SH-SY5Y (cell line): ENCODE measurements at regions not wholly inside any gene's neighbourhood (a gene's known extent, or its start where the extent isn't known, plus 50 kb on each side); places are given as distances from the start of the nearest gene placed in this dataset.

Experiments
- GATA2 ChIP-seq: IDR thresholded peaks from 2 replicates; pipeline ENCODE4 v1.6.1; 2011; ENCODE audit warnings: mild to moderate bottlenecking, low read depth, low read length
- GATA3 ChIP-seq: IDR thresholded peaks from 2 replicates; pipeline ENCODE4 v1.6.1; 2011; ENCODE audit warnings: low read depth, mild to moderate bottlenecking, low read length, moderate library complexity

- TF ChIP-seq GATA2, result no peak
- no peak for TF ChIP-seq GATA3
These were observed 59.6 kb upstream of the CDH13 start for GRCh38 chr16:82567175-82567574.

DNA sequence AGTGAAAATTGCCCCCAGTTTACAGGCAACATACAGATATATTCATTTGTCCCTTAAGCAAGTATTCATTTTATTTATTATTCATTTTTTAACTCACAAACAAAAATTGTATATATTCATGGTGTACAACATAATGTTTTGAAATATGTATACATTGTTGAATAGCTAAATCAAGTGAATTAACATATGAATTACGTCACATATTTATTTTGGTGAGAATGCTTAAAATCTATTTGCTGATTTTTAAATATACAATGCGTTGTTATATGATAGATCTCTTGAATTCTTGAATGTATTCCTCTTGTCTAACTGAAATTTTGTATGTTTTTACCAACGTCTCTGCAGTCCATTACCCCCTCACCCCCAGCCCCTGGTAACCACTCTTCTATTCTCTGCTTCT, 63.4 kb upstream of the CDH13 start:
- TF ChIP-seq GATA3, result no peak
- TF ChIP-seq GATA2, result no peak

DNA sequence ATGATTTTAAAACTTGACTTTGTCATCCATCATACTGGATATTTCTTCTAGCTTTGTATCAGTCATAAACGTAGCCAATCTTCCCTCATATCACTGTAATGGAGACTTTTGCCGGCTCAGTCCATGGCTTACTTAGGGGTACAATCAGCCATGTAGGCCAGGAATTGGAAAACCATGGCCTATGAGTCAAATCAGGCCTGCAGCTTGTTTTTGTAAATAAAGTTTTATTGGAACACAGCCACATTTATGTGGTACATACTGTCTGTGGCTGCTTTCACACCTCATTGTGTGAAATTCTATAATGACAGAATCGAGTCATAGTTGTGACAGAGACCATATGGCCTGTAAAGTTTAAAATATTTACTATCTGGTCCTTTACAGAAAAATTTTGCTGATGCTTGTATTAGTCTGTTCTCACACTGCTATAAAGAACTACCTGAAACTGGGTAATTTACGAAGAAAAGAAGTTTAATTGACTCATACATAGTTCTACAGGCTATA, 64.5 kb upstream of the CDH13 start:
- TF ChIP-seq GATA2, result no peak
- no peak for TF ChIP-seq GATA3

- TF ChIP-seq GATA2 (no peak), GATA3 (no peak)
These were observed 65.9 kb upstream of the CDH13 start for GRCh38 chr16:82560805-82561325.

- TF ChIP-seq GATA3 (no peak), GATA2 (no peak)
These were observed 82.2 kb upstream of the CDH13 start for GRCh38 chr16:82544378-82545160.

DNA sequence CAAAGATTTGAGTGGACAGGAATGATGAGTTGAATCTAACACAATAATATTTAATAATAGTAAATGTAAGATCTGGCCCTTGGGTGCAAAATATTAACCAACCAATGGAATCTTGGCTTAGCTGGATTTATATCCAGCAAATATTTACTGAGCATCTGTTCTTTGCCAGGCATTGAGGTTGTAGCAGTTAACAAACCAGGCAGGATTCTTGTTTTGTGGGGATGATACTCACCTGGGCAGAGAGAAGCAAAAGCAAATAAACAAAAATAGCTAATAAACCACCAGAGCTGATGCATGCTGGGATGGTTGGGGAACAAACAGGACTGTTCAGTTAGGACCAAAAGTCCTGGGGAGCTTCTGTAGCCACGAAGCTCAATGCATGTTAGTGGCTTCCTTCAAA, 84.1 kb upstream of the CDH13 start:
- TF ChIP-seq GATA3 (no peak), GATA2 (no peak)

DNA sequence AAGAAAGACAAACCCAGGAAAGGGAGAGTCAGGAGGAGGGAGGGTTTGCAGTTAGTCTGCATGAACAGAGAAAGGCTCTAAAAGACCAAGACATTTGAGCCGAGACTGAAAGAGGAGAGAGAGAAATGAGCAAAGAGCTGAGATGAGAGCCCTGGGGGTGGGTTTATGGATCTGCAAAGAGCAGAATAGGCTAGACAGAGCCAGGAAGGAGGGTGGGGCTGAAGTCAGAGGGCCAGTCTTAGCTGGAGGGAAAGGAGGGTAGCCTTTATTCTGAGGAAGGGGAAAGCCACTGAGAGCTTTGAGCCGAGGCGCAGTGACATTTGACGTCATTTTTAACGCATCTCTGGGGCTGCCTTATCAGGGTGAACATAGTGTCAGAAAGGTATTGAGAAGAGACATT, 85.7 kb upstream of the CDH13 start:
- no peak for TF ChIP-seq GATA3
- TF ChIP-seq GATA2, result no peak

DNA sequence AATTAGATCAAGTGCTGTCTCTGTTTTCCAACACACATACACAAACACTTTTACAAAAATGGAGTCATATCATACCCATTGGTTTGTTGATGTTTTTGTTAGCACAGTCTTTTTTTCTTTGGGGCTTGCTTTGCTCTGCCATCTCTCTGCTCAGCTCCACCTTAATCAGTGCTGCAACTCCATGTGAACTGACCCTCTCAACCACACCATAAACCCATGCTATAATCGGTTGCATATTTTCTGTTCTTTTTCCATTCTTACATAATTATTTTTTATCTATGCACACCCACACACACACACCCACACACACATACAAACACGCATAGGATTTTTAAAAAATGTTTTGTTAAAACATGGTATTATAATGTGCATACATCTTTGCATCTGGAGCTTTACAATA, 91.0 kb upstream of the CDH13 start:
- TF ChIP-seq GATA3 (no peak), GATA2 (no peak)

DNA sequence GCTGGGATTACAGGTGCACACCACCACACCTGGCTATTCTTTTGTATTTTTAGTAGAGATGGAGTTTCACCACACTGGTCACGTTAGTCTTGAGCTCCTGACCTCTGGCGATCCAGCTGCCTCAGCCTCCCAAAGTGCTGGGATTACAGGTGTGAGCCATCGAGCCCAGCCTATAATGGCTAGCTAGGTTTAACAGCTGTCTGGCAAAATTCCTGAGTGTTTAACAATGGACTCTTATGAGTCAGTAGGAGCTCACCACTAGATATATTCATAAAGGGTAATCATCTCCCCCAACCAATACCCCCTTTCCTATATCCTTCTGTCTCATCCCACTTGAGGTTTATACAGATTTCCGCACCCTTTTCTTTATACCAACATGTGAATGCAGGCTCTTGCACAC, 91.5 kb upstream of the CDH13 start:
- no peak for TF ChIP-seq GATA3
- no peak for TF ChIP-seq GATA2

GRCh38 chr16:82533189-82533588, 93.6 kb upstream of the CDH13 start:
- TF ChIP-seq GATA2 (no peak), GATA3 (no peak)

GRCh38 chr16:82530883-82531282, 95.9 kb upstream of the CDH13 start:
- TF ChIP-seq GATA3 (no peak), GATA2 (no peak)

DNA sequence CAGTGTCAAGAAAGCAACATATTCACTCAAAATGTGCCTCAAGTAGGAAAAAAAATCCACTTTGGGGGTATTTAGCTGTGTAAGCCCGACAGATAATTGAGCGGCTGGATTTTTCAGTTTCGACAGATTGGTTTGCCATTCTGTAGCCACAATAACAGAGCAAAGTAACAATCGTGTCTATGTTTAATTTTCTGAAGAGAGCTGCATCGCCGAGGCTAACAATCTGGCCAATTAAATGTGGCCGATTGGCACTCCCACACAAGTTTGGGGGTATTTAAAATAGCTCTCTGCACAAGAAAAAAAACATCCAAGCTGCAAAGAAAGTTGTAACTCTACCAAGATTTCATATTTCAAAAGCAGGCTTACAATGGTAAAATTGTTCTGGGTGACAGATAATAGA, 99.7 kb upstream of the CDH13 start:
- TF ChIP-seq GATA2 (no peak), GATA3 (no peak)

- no peak for TF ChIP-seq GATA3
- TF ChIP-seq GATA2, result no peak
These were observed 101.8 kb upstream of the CDH13 start for GRCh38 chr16:82524976-82525375.

DNA sequence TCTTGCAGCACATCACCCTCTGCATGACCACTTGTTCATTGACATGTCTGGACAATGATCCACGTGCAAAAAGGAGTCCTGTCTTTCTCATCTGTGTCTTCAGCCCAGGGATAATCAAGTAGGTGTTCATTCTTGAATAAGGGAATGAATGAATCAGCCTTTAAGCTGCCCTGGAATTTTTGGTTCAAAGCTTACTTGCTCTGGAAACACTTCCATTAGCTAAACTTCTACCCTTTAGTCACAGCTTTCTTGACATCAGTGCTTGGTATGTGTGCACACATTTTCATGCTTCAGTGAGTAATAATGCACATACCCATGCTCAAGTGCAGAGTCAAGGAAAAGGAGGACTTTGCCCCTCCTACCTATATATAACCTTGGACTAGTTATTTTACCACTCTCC, 103.0 kb upstream of the CDH13 start:
- TF ChIP-seq GATA3 (no peak), GATA2 (no peak)

GRCh38 chr16:82522026-82522425, 104.7 kb upstream of the CDH13 start:
- TF ChIP-seq GATA2 (no peak), GATA3 (no peak)

- TF ChIP-seq GATA3 (no peak), GATA2 (no peak)
These were observed 108.0 kb upstream of the CDH13 start for GRCh38 chr16:82518811-82519210.
